ENCODE measurements at regions not wholly inside any gene's neighbourhood (a gene's known extent, or its start where the extent isn't known, plus 50 kb on each side); places are given as distances from the start of the nearest gene placed in this dataset.

DNA sequence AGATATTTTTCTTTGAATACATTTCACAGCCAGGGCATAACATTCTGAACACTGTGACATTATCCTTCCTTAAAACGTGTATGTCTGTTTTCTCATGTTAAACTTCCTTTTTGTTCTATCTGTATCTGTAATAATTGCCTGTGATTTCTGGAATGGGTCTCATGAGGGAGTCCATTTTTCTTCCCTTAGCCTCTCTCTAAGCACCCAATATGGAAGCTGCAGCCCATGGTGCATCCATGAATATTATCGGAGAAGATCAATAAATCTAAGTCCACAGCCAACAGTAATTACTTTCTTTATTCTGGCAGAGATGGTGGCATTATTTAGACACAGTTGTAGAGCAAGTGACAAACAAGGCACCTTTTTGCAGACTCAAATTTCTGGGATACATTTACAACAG is 671.1 kb downstream of the TUSC7 start:
- no peaks in the 10 kb centered on the region for H3K79me2 ChIP-seq (ENCODE audit: control insufficient read depth, insufficient read depth, low read length, poor library complexity)

DNA sequence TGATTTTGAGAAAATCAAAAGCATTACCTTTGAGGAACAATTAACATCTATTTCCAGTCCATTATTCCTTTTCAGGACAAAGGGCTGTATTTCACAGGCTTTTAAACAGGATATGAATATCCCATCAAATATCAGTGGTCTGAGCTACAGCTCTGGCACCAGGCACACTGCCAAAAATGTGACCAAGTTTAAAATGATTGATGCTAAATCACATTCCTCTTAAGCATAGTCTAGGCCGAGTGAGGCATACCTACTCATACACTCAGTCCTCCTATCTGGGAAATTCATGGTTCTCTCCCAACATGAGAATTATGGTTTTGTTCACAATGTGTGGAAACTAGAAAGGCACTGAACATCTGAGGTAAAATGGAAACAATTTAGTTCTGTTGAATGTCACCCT is 683.5 kb downstream of the TUSC7 start:
- no peak overlapping the region for H3K27ac ChIP-seq (ENCODE audit: low read depth, low read length)
- no peaks in the 10 kb centered on the region for H3K36me3 ChIP-seq (ENCODE audit: control insufficient read depth in 1 of 2, insufficient read depth in 2 of 2, low read length in 2 of 2)
- H4K91ac ChIP-seq (ENCODE audit: low read depth, low read length): no peak overlapping the region
- no peak overlapping the region for H3K4ac ChIP-seq (ENCODE audit: low read depth, low read length)
- H3K14ac ChIP-seq (ENCODE audit: low read length): no peak overlapping the region
- no peak overlapping the region for H3K4me2 ChIP-seq (ENCODE audit: low read length)
- H3K23ac ChIP-seq (ENCODE audit: low read length): no peak overlapping the region
- no peak overlapping the region for H3K9ac ChIP-seq (ENCODE audit: low read length)
- H3K4me3 ChIP-seq (ENCODE audit: low read depth, low read length): no peak overlapping the region
- no peak overlapping the region for H4K12ac ChIP-seq (ENCODE audit: low read depth, low read length)
- no peaks in the 10 kb centered on the region for H3K79me1 ChIP-seq (ENCODE audit: low read length)
- no peak for DNase-seq
- WGBS (ENCODE audit: extremely low coverage, insufficient coverage, insufficient read length): no CpG with 5 or more reads among the region's 1 CpG
- no peaks in the 10 kb centered on the region for H3K27me3 ChIP-seq (ENCODE audit: insufficient read depth, low read length)
- no peak overlapping the region for H3K18ac ChIP-seq (ENCODE audit: low read length)
- no peak overlapping the region for H2BK120ac ChIP-seq (ENCODE audit: insufficient read depth, low read length, poor library complexity)
- no peaks in the 10 kb centered on the region for H3K79me2 ChIP-seq (ENCODE audit: control insufficient read depth, insufficient read depth, low read length, poor library complexity)
- H2AFZ ChIP-seq (ENCODE audit: insufficient read depth, low read length, poor library complexity): no peak overlapping the region
- H2BK12ac ChIP-seq (ENCODE audit: low read length): no peak overlapping the region
- no peak overlapping the region for H2AK5ac ChIP-seq (ENCODE audit: low read length)
- no peak overlapping the region for H2BK5ac ChIP-seq (ENCODE audit: low read depth, low read length, poor library complexity)
- H3K4me1 ChIP-seq (ENCODE audit: control insufficient read depth in 1 of 2, insufficient read depth in 2 of 2, low read length in 2 of 2): no peaks in the 10 kb centered on the region
- H3K9me3 ChIP-seq (ENCODE audit: insufficient read depth, low read depth, low read length): no peaks in the 10 kb centered on the region
- no peak overlapping the region for H4K8ac ChIP-seq (ENCODE audit: low read depth, low read length)

More for the DNA sequence above, 671.1 kb downstream of the TUSC7 start:
- no peak overlapping the region for H2BK120ac ChIP-seq (ENCODE audit: insufficient read depth, low read length, poor library complexity)
- H3K36me3 ChIP-seq (ENCODE audit: control insufficient read depth in 1 of 2, insufficient read depth in 2 of 2, low read length in 2 of 2): no peaks in the 10 kb centered on the region
- no peak overlapping the region for H2AK5ac ChIP-seq (ENCODE audit: low read length)
- no peak overlapping the region for H3K4me3 ChIP-seq (ENCODE audit: low read depth, low read length)
- H3K4ac ChIP-seq (ENCODE audit: low read depth, low read length): no peak overlapping the region
- H4K12ac ChIP-seq (ENCODE audit: low read depth, low read length): no peak overlapping the region
- H3K4me1 ChIP-seq (ENCODE audit: control insufficient read depth in 1 of 2, insufficient read depth in 2 of 2, low read length in 2 of 2): no peaks in the 10 kb centered on the region
- DNase-seq: no peak
- peaks cover 1% of the 10 kb centered on the region for H3K9me3 ChIP-seq (ENCODE audit: insufficient read depth, low read depth, low read length)
- H2BK12ac ChIP-seq (ENCODE audit: low read length): no peak overlapping the region
- no peak overlapping the region for H4K91ac ChIP-seq (ENCODE audit: low read depth, low read length)
- no peak overlapping the region for H4K8ac ChIP-seq (ENCODE audit: low read depth, low read length)
- H3K23ac ChIP-seq (ENCODE audit: low read length): no peak overlapping the region
- H3K27ac ChIP-seq (ENCODE audit: low read depth, low read length): no peak overlapping the region
- H3K79me1 ChIP-seq (ENCODE audit: low read length): no peaks in the 10 kb centered on the region
- no peak overlapping the region for H3K18ac ChIP-seq (ENCODE audit: low read length)
- no peak overlapping the region for H3K9ac ChIP-seq (ENCODE audit: low read length)
- WGBS (ENCODE audit: extremely low coverage, insufficient coverage, insufficient read length): no CpG with 5 or more reads among the region's 2 CpGs
- H3K27me3 ChIP-seq (ENCODE audit: insufficient read depth, low read length): no peaks in the 10 kb centered on the region
- H3K14ac ChIP-seq (ENCODE audit: low read length): no peak overlapping the region
- no peak overlapping the region for H3K4me2 ChIP-seq (ENCODE audit: low read length)
- H2AFZ ChIP-seq (ENCODE audit: insufficient read depth, low read length, poor library complexity): no peak overlapping the region
- no peak overlapping the region for H2BK5ac ChIP-seq (ENCODE audit: low read depth, low read length, poor library complexity)

DNA sequence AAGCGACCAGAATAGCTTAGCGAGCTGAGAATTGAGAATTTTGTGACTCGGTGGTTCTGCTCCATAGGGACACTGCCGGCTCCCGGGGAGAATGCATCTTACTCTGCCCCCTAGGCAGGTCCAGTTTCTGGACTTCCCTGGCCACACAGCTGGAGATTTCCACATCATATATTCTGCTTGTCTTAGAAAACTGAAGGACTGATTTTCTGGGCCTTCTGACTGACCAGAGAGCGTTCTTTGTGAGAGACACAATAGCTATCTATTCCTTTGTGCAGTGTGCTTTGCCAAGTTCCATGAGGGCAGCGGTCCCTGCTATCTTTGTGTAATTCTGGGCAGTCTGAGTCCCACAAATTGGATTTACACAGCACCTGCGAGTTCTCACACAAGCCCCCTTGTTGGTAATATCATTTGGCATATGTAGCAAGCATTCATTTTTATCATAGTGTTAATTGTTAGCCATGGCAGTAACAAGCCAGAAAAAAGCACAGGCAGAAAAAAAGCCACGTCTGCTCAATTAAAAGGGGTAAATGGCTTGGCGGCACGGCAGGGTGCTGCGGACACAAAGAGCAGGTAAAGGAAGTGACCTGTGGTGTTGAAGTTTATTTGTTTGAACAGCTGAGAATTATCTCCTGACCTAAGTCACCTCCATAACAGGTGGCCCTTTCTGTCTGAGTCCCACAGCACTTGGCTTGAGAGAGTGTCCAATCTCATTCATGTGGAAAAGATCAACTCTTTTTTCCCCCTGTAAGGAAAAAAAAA is 688.7 kb downstream of the TUSC7 start:
- no peak overlapping the region for H3K27ac ChIP-seq (ENCODE audit: low read depth, low read length)

DNA sequence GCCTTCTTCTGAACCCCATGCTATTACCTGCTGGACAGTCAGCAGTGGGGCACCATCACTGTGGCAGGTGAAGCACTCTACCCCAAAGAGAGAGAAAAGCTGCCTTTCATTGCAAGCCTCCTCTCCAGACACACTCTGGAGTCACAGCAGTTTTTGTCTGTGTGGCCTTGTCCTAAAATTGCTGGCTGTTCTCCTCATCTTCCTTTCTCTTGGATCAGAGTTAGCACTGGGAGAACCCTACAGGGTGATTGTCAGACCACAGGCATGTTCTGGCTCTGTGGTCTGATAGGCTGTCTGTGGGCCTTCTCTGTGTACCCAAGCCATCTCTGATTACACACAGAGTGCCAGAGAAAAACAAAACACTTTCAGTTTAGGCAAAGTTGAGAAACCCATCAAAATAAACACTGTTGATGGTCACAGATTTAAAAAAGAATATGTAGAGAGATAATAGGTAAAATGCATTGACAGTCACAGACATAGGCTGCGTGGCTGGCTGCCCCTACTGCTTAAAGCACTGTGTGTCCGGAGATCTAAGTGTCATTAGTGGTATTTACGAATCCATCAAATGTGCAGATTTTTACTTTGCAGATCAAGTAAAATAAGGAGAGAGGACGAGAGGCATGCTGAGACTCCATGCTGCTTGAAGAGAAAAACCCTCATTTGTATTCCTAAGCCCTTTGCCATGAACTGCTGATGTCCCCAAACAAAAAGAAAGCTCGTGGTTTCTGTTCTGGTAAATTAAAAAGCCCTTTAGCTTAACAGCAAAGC is 689.9 kb downstream of the TUSC7 start:
- H3K9ac ChIP-seq (ENCODE audit: low read length): no peak overlapping the region
- no peak overlapping the region for H2BK12ac ChIP-seq (ENCODE audit: low read length)
- no peak overlapping the region for H2AFZ ChIP-seq (ENCODE audit: insufficient read depth, low read length, poor library complexity)
- no peaks in the 10 kb centered on the region for H3K79me1 ChIP-seq (ENCODE audit: low read length)
- no CpG with 5 or more reads among the region's 5 CpGs for WGBS (ENCODE audit: extremely low coverage, insufficient coverage, insufficient read length)
- DNase-seq: no peak
- H3K23ac ChIP-seq (ENCODE audit: low read length): no peak overlapping the region
- no peak overlapping the region for H3K27ac ChIP-seq (ENCODE audit: low read depth, low read length)
- no peak overlapping the region for H4K91ac ChIP-seq (ENCODE audit: low read depth, low read length)
- H2AK5ac ChIP-seq (ENCODE audit: low read length): no peak overlapping the region
- H3K4me2 ChIP-seq (ENCODE audit: low read length): no peak overlapping the region
- no peak overlapping the region for H3K18ac ChIP-seq (ENCODE audit: low read length)
- H3K4me3 ChIP-seq (ENCODE audit: low read depth, low read length): no peak overlapping the region
- H3K4ac ChIP-seq (ENCODE audit: low read depth, low read length): no peak overlapping the region
- H3K79me2 ChIP-seq (ENCODE audit: control insufficient read depth, insufficient read depth, low read length, poor library complexity): no peaks in the 10 kb centered on the region
- H3K27me3 ChIP-seq (ENCODE audit: insufficient read depth, low read length): no peaks in the 10 kb centered on the region
- no peak overlapping the region for H4K12ac ChIP-seq (ENCODE audit: low read depth, low read length)
- H2BK120ac ChIP-seq (ENCODE audit: insufficient read depth, low read length, poor library complexity): no peak overlapping the region
- H2BK5ac ChIP-seq (ENCODE audit: low read depth, low read length, poor library complexity): no peak overlapping the region
- no peaks in the 10 kb centered on the region for H3K9me3 ChIP-seq (ENCODE audit: insufficient read depth, low read depth, low read length)
- no peak overlapping the region for H4K8ac ChIP-seq (ENCODE audit: low read depth, low read length)
- H3K4me1 ChIP-seq (ENCODE audit: control insufficient read depth in 1 of 2, insufficient read depth in 2 of 2, low read length in 2 of 2): no peaks in the 10 kb centered on the region
- H3K14ac ChIP-seq (ENCODE audit: low read length): no peak overlapping the region
- H3K36me3 ChIP-seq (ENCODE audit: control insufficient read depth in 1 of 2, insufficient read depth in 2 of 2, low read length in 2 of 2): no peaks in the 10 kb centered on the region

More for the DNA sequence above, 688.7 kb downstream of the TUSC7 start:
- no peak overlapping the region for H4K91ac ChIP-seq (ENCODE audit: low read depth, low read length)
- no peak overlapping the region for H3K4me3 ChIP-seq (ENCODE audit: low read depth, low read length)
- H3K36me3 ChIP-seq (ENCODE audit: control insufficient read depth in 1 of 2, insufficient read depth in 2 of 2, low read length in 2 of 2): no peaks in the 10 kb centered on the region
- no CpG with 5 or more reads among the region's 12 CpGs for WGBS (ENCODE audit: extremely low coverage, insufficient coverage, insufficient read length)
- no peaks in the 10 kb centered on the region for H3K79me1 ChIP-seq (ENCODE audit: low read length)
- H3K18ac ChIP-seq (ENCODE audit: low read length): no peak overlapping the region
- H2BK120ac ChIP-seq (ENCODE audit: insufficient read depth, low read length, poor library complexity): no peak overlapping the region
- H3K23ac ChIP-seq (ENCODE audit: low read length): no peak overlapping the region
- DNase-seq: no peak
- H3K14ac ChIP-seq (ENCODE audit: low read length): no peak overlapping the region
- H3K9me3 ChIP-seq (ENCODE audit: insufficient read depth, low read depth, low read length): no peaks in the 10 kb centered on the region
- no peak overlapping the region for H2BK5ac ChIP-seq (ENCODE audit: low read depth, low read length, poor library complexity)
- H2AFZ ChIP-seq (ENCODE audit: insufficient read depth, low read length, poor library complexity): no peak overlapping the region
- H3K4me2 ChIP-seq (ENCODE audit: low read length): no peak overlapping the region
- H4K8ac ChIP-seq (ENCODE audit: low read depth, low read length): no peak overlapping the region
- H2BK12ac ChIP-seq (ENCODE audit: low read length): no peak overlapping the region
- H3K27me3 ChIP-seq (ENCODE audit: insufficient read depth, low read length): no peaks in the 10 kb centered on the region
- no peaks in the 10 kb centered on the region for H3K4me1 ChIP-seq (ENCODE audit: control insufficient read depth in 1 of 2, insufficient read depth in 2 of 2, low read length in 2 of 2)
- no peak overlapping the region for H2AK5ac ChIP-seq (ENCODE audit: low read length)
- H3K4ac ChIP-seq (ENCODE audit: low read depth, low read length): no peak overlapping the region
- no peak overlapping the region for H4K12ac ChIP-seq (ENCODE audit: low read depth, low read length)
- H3K79me2 ChIP-seq (ENCODE audit: control insufficient read depth, insufficient read depth, low read length, poor library complexity): no peaks in the 10 kb centered on the region
- no peak overlapping the region for H3K9ac ChIP-seq (ENCODE audit: low read length)

Measured in trophoblast cell (in vitro differentiated cells and primary cell).